GM18909 (cell line): ENCODE measurements at regions not wholly inside any gene's neighbourhood (a gene's known extent, or its start where the extent isn't known, plus 50 kb on each side); places are given as distances from the start of the nearest gene placed in this dataset.

Source experiments
- ATAC-seq: cut with Tn5 transposase; IDR thresholded peaks from one replicate; pipeline ENCODE4 v1.9.1; 2021; ENCODE audit warnings: mild to moderate bottlenecking; ENCODE audit not compliant: unreplicated experiment, poor library complexity

DNA sequence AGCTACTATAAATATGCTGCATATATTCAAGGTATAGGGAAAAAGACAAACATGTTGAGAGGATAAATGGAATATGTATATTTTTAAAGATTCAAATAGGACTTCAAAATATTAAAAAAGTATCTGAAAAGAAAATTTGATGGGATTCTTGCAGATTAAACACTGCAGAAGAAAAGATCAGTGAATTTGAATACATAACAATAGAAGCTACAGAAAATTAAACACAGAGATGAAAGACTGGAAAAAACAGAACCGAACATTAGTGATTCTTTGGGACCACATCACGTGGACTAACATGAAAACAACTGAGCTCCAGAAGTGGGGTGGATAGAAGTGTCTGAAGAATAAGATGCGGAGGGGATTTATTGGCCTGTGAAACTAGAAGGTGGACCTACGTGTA lies 217.2 kb downstream of the RFC3 start:
- ATAC-seq: no peak

- no peak for ATAC-seq
Observed at GRCh38 chr13:34035676-34036325, 217.9 kb downstream of the RFC3 start.

GRCh38 chr13:34037636-34038540 lies 219.9 kb downstream of the RFC3 start:
- no peak for ATAC-seq

DNA sequence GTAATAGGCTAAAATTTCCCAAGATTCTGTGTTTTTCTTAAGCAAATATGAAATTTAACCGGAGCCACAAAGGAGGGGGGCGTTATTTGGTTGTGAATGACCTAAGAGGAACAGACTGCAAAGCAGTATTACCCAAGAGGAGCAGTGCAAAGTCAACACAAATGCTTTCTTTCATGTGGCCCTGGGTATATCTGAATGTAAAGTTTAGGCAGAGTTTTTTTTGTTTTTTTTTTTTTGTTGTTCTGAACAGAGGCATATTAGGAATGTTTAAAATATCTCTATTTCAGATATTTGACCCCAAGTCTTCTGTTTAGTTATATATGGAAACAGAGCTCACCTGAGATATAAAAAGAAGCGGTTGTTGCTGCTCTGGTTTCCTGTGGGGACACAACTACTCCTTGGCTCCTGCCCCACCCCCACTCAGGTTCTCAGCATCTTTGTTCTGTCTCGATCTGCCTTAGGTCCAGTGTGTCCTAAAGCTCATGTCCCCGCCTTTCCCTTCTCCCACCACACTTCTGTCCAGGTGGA lies 220.7 kb downstream of the RFC3 start:
- ATAC-seq: no peak

DNA sequence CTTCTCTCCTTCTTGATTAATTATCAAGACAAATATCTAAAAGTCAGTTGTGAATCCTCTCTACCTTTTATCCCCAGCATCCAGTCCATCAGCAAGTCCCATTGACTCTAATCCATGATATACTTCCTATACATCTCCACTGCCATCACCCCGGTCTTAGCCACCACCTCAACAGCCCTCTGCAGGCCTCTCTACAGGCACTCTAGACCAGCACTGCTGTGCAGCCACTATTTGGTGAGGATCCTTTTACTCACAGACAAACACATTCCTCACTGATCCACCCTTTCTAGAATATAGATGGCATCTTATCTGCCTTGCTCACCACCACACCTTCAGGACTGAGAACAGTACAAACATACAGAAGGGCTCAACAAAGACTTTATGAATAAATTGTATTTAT lies 221.7 kb downstream of the RFC3 start:
- no peak for ATAC-seq

GRCh38 chr13:34040863-34041262 lies 222.9 kb downstream of the RFC3 start:
- no peak for ATAC-seq

DNA sequence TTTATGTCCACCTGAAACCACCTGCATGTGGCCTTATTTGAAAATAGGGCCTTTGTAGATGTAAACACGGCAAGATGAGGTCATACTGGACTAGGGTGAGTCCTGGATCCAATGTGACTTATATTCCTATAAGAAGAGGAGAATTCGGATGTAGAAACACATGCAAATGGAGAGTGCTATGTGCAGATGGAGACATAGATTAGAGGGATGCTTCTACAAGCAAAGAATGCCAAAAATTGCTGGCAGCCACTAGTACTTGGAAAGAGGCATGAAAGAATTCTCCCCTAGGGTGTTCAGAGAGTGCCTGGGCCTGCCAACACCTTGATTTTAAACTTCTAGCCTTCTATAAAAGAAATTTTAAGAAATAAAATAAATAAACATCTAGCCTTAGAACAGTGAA lies 226.1 kb downstream of the RFC3 start:
- no peak for ATAC-seq

DNA sequence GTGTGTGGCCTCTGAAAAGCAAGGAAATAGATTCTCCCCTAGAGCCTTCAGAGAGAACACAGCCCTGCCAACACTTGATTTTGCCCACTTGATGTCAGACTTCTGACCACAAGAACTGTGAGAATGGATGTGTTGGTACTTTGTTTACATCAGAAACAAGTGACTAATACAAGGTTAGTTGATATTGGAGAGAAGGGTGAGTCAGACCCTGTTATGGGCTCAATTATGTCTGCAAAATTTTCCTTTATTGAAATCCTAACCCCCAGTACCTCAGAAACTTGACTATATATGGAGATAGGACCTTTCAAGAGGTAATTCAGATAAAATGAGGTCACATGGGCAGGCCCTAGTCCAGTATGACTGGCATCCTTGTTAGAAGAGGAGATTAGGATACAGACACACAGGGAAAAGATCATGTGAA lies 226.7 kb downstream of the RFC3 start:
- ATAC-seq: no peak

DNA sequence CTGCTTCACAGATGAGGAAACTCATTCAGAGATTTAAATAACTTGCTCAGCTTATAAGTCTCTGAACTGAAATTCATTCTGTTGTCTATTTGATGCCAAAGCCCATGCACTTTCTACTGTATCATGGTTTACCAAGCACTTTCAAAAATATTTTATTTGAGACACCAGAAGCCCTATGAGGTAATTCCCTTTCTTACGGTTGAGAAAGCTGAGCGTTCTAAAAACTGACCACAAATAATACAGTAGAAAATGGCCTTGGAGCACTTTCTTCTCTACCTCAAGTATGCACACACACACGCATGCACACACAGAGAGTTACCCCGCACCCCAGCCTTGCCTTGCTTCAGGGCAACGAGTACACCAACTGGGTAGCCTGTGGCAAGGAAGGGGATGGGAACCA lies 228.5 kb downstream of the RFC3 start:
- no peak for ATAC-seq

DNA sequence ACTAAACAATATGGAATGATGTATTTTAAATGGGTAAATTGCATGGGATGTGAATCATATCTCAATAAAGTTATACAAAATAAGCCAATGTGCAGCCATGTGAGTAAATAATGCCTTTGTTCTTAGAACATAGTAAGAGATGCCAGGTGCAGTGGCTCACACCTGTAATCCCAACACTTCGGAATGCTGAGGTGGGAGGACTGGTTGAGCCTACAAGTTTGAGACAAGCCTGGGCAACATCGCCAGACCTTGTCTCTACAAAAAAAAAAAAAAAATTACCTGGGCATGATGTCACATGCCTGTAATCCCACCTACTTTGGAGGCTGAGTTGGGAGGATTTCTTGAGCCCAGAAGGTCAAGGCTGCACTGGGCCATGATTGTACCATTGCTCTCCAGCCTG lies 230.7 kb downstream of the RFC3 start:
- ATAC-seq: no peak

DNA sequence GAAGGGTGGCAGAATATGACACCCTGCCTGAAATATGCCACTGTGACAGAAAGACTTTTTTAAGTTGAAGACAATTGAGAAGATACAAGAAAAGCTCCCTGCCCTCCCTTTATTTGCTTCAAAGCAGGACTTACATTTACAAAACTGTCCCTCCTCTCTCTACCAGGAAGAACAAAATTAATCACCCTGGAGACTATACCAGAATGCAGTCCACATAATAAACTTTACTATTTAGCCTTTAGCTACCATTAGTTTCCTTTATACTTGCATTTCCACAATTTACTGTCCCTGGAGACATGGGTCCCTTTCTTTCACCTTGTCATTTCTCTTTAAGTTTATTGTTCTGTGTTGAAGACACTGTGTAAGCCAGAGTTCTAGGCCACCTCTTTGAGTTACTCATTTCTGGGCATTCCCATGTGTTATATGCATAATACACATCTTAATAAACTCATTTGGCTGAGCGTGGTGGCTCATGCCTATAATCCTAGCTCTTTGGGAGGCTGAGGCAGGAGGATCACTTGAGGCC lies 238.8 kb downstream of the RFC3 start:
- ATAC-seq: no peak

- ATAC-seq: no peak
Observed at GRCh38 chr13:34064456-34065205, 246.7 kb downstream of the RFC3 start.

DNA sequence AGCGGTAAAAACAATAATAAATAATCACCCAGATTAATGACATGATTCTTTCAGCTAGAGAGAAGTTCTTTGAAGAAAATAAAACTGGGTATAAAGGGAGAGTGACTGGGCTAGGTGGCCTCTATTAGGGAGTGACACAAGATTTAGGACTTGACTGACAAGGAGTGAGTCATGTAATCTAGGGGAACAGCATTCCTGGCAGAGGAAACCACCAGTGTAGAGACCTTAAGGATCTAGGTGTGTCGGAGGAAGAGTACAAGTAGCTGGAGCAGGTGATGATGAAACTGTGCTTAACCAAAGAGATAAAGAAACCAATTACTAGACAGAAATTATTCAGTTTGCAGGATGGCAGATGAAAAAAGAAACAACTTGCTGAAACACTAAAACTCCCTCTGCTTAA lies 248.0 kb downstream of the RFC3 start:
- ATAC-seq: no peak

DNA sequence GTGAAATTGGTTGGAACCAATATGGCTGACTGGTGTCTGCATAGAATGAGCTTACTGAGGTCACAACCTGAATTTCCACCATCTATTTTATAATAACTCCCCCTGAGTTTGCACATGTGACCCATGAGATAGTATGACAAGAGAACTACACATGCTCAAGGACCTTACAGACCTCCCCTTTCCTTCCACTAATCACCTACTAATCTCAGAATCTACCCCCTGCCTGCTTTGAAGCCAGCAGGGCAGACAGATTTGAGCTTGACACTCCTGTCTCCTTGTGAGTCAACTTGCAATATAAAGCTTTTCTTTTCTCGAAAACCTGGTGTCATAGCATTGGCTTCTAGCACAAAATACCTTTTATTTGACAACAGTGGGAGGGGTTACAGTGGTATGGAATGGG lies 248.4 kb downstream of the RFC3 start:
- ATAC-seq: no peak

GRCh38 chr13:34070006-34070405 lies 252.1 kb downstream of the RFC3 start:
- ATAC-seq: no peak

- ATAC-seq: no peak
Observed at GRCh38 chr13:34070544-34071303, 252.8 kb downstream of the RFC3 start.

- ATAC-seq: no peak
Observed at GRCh38 chr13:34076319-34076718, 258.4 kb downstream of the RFC3 start.

DNA sequence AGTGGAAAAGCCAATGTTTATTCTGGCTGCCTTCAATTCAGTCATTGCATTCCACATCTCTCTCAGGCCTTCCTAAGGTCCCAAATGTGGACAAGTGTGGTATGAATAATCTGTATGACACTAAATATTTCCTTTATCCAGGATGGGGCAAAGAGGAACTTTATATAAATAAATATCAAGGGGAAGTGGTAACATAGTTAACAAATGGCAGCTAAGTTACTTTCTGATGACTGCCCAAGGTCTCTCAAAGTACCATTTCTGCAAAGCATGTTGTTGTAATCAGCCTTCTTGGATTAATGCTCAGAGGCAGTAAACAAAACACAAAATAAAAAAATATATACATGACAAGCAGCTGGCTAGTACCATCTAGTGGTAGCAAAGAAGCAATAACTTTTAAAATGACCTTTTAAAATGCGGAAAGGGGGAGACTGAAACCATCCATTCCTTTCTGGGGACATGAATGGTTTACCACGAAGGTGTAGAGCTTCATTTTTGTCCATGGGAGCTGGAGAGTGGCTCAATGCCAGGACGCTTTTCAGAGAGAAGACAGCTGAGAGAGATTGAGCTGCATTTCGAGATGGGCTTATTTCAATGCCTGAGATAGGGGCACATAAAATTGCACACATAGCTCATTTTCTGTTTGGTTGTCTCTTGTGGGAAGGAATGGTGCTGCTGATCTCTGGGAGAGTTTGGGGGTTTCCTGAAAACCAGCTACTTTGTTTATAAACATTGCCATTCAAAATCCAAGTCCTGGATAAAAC lies 259.2 kb downstream of the RFC3 start:
- ATAC-seq: no peak

- ATAC-seq: no peak
Observed at GRCh38 chr13:34078334-34078999, 260.5 kb downstream of the RFC3 start.
